Naive B cell (primary cell): ENCODE measurements at regions not wholly inside any gene's neighbourhood (a gene's known extent, or its start where the extent isn't known, plus 50 kb on each side); places are given as distances from the start of the nearest gene placed in this dataset.

Experiments
- ATAC-seq, 2 donors: fragments of 150-1000 bp; cut with Tn5 transposase; 2 replicates each; pipeline ENCODE4 v1.10.0; 2021; ENCODE audit warnings: low read depth in 2 of 2, mild to moderate bottlenecking in 2 of 2, moderate library complexity in 2 of 2
- DNase-seq: peaks from one replicate; pipeline ENCODE4 v3.0.0; 2022
- H3K27ac Mint-ChIP-seq, 6 donors: one replicate each; pipeline ENCODE4 v1.8.0; 2020 to 2022; ENCODE audit warnings: mild to moderate bottlenecking in 6 of 6, mixed read lengths in 6 of 6, moderate library complexity in 5 of 6, inconsistent platforms in 2 of 6
- H3K27me3 Mint-ChIP-seq, 3 donors: one replicate each; pipeline ENCODE4 v1.8.0; 2021 to 2022; ENCODE audit warnings: mixed read lengths in 3 of 3, mild to moderate bottlenecking in 1 of 3
- H3K36me3 Mint-ChIP-seq, 2 donors: one replicate each; pipeline ENCODE4 v1.8.0; 2020 to 2022; ENCODE audit warnings: mixed read lengths in 2 of 2, inconsistent platforms in 1 of 2, mild to moderate bottlenecking in 1 of 2
- H3K4me1 Mint-ChIP-seq, 3 donors: one replicate each; pipeline ENCODE4 v1.8.0; 2020 to 2022; ENCODE audit warnings: mixed read lengths in 3 of 3, inconsistent platforms in 1 of 3, mild to moderate bottlenecking in 1 of 3, moderate library complexity in 1 of 3
- H3K4me3 Mint-ChIP-seq, 8 donors: one replicate each; pipeline ENCODE4 v1.8.0; 2020 to 2022; ENCODE audit warnings: mild to moderate bottlenecking in 8 of 8, mixed read lengths in 8 of 8, moderate library complexity in 8 of 8, inconsistent platforms in 2 of 8
- H3K9me3 Mint-ChIP-seq, 7 donors: one replicate each; pipeline ENCODE4 v1.8.0; 2020 to 2022; ENCODE audit warnings: mixed read lengths in 7 of 7, mild to moderate bottlenecking in 5 of 7, inconsistent platforms in 2 of 7, moderate library complexity in 1 of 7

GRCh38 chr6:95175927-95176675, 401.2 kb upstream of the MANEA start:
- H3K27ac Mint-ChIP-seq: no peak overlapping the region
- no peaks in the 10 kb centered on the region for H3K4me1 Mint-ChIP-seq
- H3K27me3 Mint-ChIP-seq: no peaks in the 10 kb centered on the region
- H3K9me3 Mint-ChIP-seq: no peaks in the 10 kb centered on the region
- H3K36me3 Mint-ChIP-seq: no peaks in the 10 kb centered on the region
- no peak overlapping the region for H3K4me3 Mint-ChIP-seq
- ATAC-seq: no peak
- no peak for DNase-seq

GRCh38 chr6:95185874-95186273, 391.5 kb upstream of the MANEA start:
- ATAC-seq (no peak), DNase-seq (no peak)
- no peaks in the 10 kb centered on the region for H3K4me1 Mint-ChIP-seq
- no peaks in the 10 kb centered on the region for H3K36me3 Mint-ChIP-seq
- H3K9me3 Mint-ChIP-seq: peaks cover 0 to 3% (median 0%) of the 10 kb centered on the region in 7 donors
- no peak overlapping the region for H3K27ac Mint-ChIP-seq
- no peaks in the 10 kb centered on the region for H3K27me3 Mint-ChIP-seq
- H3K4me3 Mint-ChIP-seq: no peak overlapping the region

GRCh38 chr6:95186710-95187109, 390.6 kb upstream of the MANEA start:
- Mint-ChIP-seq H3K27ac (no peak overlapping the region), H3K4me1 (no peaks in the 10 kb centered on the region), H3K36me3 (no peaks in the 10 kb centered on the region), H3K27me3 (no peaks in the 10 kb centered on the region), H3K9me3 (peaks cover 0 to 3% (median 0%) of the 10 kb centered on the region in 7 donors), H3K4me3 (no peak overlapping the region)
- ATAC-seq (no peak), DNase-seq (no peak)

DNA sequence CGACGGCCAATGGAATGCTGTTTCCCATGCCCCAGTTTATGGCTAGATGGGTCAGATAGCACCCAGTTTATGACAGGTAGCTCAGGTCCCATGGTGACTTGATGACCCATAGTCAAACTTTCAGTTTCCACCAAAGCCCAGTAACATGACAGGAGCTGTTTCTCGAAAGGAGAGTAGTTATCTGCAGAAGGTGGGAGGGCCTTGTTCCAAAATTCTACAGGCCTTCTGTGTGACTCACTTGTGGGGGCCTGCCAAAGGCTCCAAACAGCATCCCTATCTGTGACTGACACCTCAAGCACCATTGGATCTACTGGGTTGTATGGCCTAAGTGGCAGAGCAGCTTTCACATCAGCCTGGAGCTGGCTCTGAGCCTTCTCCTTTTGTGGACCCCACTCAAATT, 379.7 kb upstream of the MANEA start:
- no peaks in the 10 kb centered on the region for H3K36me3 Mint-ChIP-seq

DNA sequence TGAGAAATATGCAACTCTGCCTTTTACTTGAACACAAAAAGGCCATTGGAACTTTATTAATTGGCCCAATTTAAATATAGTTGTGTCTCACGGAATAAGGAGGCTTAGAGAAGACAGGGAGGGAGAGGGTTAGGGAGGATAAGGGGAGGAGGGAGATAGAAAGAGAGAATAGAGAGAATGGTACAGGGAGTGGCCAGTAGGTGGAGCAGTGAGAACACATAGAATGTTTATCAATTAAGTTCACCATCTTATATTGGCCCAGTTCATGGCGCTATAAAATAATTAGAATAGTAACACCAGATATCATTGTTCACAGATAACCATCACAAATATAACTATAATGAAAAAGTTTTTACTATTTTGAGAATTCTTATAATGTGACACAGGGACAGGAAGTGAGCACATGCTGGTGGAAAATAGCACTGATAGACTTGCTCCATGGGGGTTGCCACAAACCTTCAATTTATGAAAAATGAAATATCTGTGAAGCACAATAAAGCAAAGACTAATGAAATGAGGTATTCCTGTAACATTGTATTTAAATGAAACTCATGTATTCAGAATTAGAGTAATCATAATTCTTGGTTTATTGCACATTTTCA, 374.1 kb upstream of the MANEA start:
- Mint-ChIP-seq H3K9me3 (peaks cover 0 to 3% (median 0%) of the 10 kb centered on the region in 7 donors), H3K4me3 (no peak overlapping the region), H3K27me3 (no peaks in the 10 kb centered on the region), H3K36me3 (no peaks in the 10 kb centered on the region), H3K27ac (peak overlapping the region in 1 of 6 donors; percentile 5), H3K4me1 (no peaks in the 10 kb centered on the region)
- ATAC-seq: peak; percentile 32 to 49
- DNase-seq: no peak

More for the DNA sequence above, 379.7 kb upstream of the MANEA start:
- peaks cover 0 to 3% (median 0%) of the 10 kb centered on the region in 7 donors for H3K9me3 Mint-ChIP-seq
- H3K27me3 Mint-ChIP-seq: no peaks in the 10 kb centered on the region
- no peaks in the 10 kb centered on the region for H3K4me1 Mint-ChIP-seq
- ATAC-seq (no peak), DNase-seq (no peak)
- peak overlapping the region in 1 of 8 donors; percentile 47 for H3K4me3 Mint-ChIP-seq
- no peak overlapping the region for H3K27ac Mint-ChIP-seq

DNA sequence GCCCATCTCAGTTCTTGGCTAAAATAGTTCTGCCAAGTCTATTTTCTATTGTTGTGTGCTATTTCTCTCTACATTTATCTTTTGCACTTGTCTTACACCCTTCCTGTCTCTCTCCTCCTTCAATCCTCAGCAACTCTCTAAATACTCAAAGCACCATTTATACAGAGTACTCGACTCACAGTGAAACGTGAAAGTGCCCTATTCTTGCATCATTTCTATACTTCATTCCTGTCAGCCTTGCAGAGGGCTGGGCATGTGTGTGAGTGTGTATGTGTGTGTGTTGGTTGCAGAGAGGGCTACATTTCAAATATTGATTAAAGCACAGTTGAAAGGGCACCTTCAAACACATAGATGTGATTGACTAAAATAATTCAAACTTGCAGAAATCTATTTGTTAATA, 373.2 kb upstream of the MANEA start:
- DNase-seq (no peak), ATAC-seq (no peak)
- Mint-ChIP-seq H3K4me3 (no peak overlapping the region), H3K27me3 (no peaks in the 10 kb centered on the region), H3K36me3 (no peaks in the 10 kb centered on the region), H3K4me1 (no peaks in the 10 kb centered on the region), H3K27ac (no peak overlapping the region), H3K9me3 (no peaks in the 10 kb centered on the region)

- DNase-seq (no peak), ATAC-seq (no peak)
- Mint-ChIP-seq H3K9me3 (no peaks in the 10 kb centered on the region), H3K4me3 (no peak overlapping the region), H3K4me1 (no peaks in the 10 kb centered on the region), H3K36me3 (no peaks in the 10 kb centered on the region), H3K27me3 (no peaks in the 10 kb centered on the region), H3K27ac (no peak overlapping the region)
These were observed 368.7 kb upstream of the MANEA start for GRCh38 chr6:95208621-95209020.

- H3K4me3 Mint-ChIP-seq: no peak overlapping the region
- H3K27ac Mint-ChIP-seq: no peak overlapping the region
- H3K27me3 Mint-ChIP-seq: no peaks in the 10 kb centered on the region
- DNase-seq: no peak
- no peak for ATAC-seq
- no peaks in the 10 kb centered on the region for H3K36me3 Mint-ChIP-seq
- no peaks in the 10 kb centered on the region for H3K9me3 Mint-ChIP-seq
- H3K4me1 Mint-ChIP-seq: no peaks in the 10 kb centered on the region
These were observed 368.3 kb upstream of the MANEA start for GRCh38 chr6:95209074-95209473.

DNA sequence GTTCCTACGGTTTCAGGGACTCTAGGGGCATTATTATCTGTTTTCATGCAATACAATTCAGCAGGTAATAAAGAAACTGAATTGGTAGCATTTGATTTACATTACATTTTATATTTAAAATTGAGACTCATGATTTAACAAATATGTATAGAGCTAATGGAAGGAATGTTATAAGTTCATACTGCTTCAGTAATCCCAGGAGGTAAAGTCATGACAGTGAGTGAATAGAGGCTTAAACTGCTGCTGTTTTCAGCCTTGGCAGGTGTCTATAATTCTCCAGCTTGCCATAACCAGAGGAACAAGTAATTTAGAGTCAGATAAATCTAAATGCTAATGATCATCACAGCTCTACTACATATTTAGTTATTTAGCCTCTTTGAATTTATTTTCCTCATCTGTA, 360.8 kb upstream of the MANEA start:
- no peak for ATAC-seq
- Mint-ChIP-seq H3K27ac (no peak overlapping the region), H3K9me3 (no peaks in the 10 kb centered on the region), H3K27me3 (no peaks in the 10 kb centered on the region), H3K4me1 (no peaks in the 10 kb centered on the region), H3K36me3 (no peaks in the 10 kb centered on the region), H3K4me3 (no peak overlapping the region)
- no peak for DNase-seq

GRCh38 chr6:95227351-95227750, 350.0 kb upstream of the MANEA start:
- Mint-ChIP-seq H3K27ac (no peak overlapping the region), H3K36me3 (no peaks in the 10 kb centered on the region), H3K4me3 (no peak overlapping the region), H3K9me3 (no peaks in the 10 kb centered on the region), H3K27me3 (peaks cover 0 to 5% (median 0%) of the 10 kb centered on the region in 3 donors), H3K4me1 (no peaks in the 10 kb centered on the region)
- no peak for DNase-seq
- ATAC-seq: no peak

GRCh38 chr6:95228636-95229035, 348.7 kb upstream of the MANEA start:
- Mint-ChIP-seq H3K4me1 (no peaks in the 10 kb centered on the region), H3K36me3 (no peaks in the 10 kb centered on the region), H3K4me3 (no peak overlapping the region), H3K27ac (no peak overlapping the region), H3K27me3 (peaks cover 0 to 5% (median 0%) of the 10 kb centered on the region in 3 donors), H3K9me3 (no peaks in the 10 kb centered on the region)
- no peak for DNase-seq
- no peak for ATAC-seq

DNA sequence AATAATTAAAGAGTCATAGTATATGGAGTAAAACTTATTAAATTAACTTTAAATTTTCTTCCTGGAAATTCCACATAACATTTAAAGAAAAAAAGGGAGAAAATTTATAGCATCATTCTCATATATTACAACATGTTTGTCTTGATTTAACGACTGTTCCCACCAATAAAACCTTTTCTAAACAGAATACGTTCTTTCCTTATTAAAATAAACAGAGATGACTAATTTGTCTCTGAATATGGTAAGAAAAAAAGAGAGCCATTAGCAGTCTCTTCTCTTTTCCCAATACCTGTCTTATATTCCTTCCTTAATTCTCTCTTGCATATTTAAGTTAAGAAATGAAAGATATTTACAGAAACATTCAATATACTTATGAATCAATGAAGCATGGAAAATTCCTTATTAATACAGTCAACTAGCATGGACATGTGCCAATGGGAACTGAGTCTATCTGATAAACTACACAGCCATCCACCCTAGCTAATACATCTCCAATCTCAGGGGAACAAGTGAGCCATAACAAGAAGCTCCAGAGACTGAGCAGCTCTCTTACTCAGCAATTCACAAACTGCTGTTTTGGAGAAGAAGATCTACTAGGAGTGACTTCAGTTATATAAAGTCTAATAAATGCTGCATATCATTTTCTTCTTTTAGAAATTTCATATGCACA, 347.1 kb upstream of the MANEA start:
- Mint-ChIP-seq H3K27ac (no peak overlapping the region), H3K27me3 (peaks cover 0 to 5% (median 0%) of the 10 kb centered on the region in 3 donors)
- ATAC-seq: no peak

GRCh38 chr6:95231416-95231815, 345.9 kb upstream of the MANEA start:
- no peak overlapping the region for H3K27ac Mint-ChIP-seq

More for the DNA sequence above, 347.1 kb upstream of the MANEA start:
- no peak for DNase-seq
- Mint-ChIP-seq H3K36me3 (no peaks in the 10 kb centered on the region), H3K4me1 (no peaks in the 10 kb centered on the region), H3K9me3 (no peaks in the 10 kb centered on the region), H3K4me3 (no peak overlapping the region)

DNA sequence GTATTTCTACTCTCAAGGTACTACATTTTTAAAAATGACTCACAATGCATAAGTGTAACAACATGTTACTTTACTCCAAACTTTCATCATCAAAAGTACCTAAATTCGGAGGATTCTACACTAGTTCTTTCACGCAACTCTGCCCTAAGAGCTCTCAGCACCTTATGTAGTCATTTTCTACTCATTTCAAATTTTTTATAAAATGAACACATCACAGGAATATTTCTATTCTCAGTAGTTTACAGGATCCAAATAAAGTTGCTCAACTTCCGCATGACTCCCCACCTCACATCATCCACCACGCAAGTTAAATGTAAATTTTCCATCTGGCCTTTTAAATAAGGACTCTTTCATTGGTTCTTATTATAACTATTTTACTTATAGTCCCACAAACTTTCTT, 344.9 kb upstream of the MANEA start:
- Mint-ChIP-seq H3K9me3 (no peaks in the 10 kb centered on the region), H3K27me3 (no peaks in the 10 kb centered on the region), H3K4me1 (no peaks in the 10 kb centered on the region), H3K27ac (no peak overlapping the region), H3K4me3 (no peak overlapping the region), H3K36me3 (no peaks in the 10 kb centered on the region)
- DNase-seq (no peak), ATAC-seq (no peak)

More at GRCh38 chr6:95231416-95231815, 345.9 kb upstream of the MANEA start:
- H3K36me3 Mint-ChIP-seq: no peaks in the 10 kb centered on the region
- DNase-seq (no peak), ATAC-seq (no peak)
- H3K4me3 Mint-ChIP-seq: no peak overlapping the region
- no peaks in the 10 kb centered on the region for H3K9me3 Mint-ChIP-seq
- H3K4me1 Mint-ChIP-seq: no peaks in the 10 kb centered on the region
- no peaks in the 10 kb centered on the region for H3K27me3 Mint-ChIP-seq
